Lower leg skin (tissue), 4 donors: ENCODE measurements at regions not wholly inside any gene's neighbourhood (a gene's known extent, or its start where the extent isn't known, plus 50 kb on each side); places are given as distances from the start of the nearest gene placed in this dataset.
A peak's percentile ranks its signal among the peaks of the same experiment; 100 is the strongest.

ENCODE experiments used
- DNase-seq, 2 donors: peaks; one replicate each; pipeline ENCODE4 v3.0.0-alpha.2; 2019; ENCODE audit warnings: low spot score in 2 of 2
- H3K4me3 ChIP-seq: fragments of 200-600 bp; sonication (generic); 2 replicates; pipeline ENCODE4 v1.5.1; 2017; ENCODE audit warnings: mild to moderate bottlenecking, low read depth; ENCODE audit not compliant: poor library complexity, severe bottlenecking
- POLR2A ChIP-seq, 2 donors: fragments of 450-650 bp; IDR thresholded peaks; one replicate each; pipeline ENCODE4 v1.6.1; 2016 to 2017; ENCODE audit warnings: antibody characterized with exemption in 2 of 2, mild to moderate bottlenecking in 1 of 2, moderate library complexity in 1 of 2
- WGBS, 2 donors: methylation state at CpG; one replicate each; pipeline ENCODE4 v1.1.5; 2018; 5-methylcytosine and 5-hydroxymethylcytosine counted together
- intact Hi-C: fragments of 100-400 bp; cut with DNase I; formaldehyde crosslinking; loops from one replicate; pipeline ENCODE4 v1.15.0; 2023; ENCODE audit warnings: low total_unique reads
- TF ChIP-seq, protein P1 (sequence below), 3 donors: fragments of 450-650 bp; IDR thresholded peaks; one replicate each; pipeline ENCODE4 v1.5.1; 2016; ENCODE audit warnings: antibody characterized with exemption in 3 of 3, mild to moderate bottlenecking in 3 of 3, moderate library complexity in 2 of 3

DNA sequence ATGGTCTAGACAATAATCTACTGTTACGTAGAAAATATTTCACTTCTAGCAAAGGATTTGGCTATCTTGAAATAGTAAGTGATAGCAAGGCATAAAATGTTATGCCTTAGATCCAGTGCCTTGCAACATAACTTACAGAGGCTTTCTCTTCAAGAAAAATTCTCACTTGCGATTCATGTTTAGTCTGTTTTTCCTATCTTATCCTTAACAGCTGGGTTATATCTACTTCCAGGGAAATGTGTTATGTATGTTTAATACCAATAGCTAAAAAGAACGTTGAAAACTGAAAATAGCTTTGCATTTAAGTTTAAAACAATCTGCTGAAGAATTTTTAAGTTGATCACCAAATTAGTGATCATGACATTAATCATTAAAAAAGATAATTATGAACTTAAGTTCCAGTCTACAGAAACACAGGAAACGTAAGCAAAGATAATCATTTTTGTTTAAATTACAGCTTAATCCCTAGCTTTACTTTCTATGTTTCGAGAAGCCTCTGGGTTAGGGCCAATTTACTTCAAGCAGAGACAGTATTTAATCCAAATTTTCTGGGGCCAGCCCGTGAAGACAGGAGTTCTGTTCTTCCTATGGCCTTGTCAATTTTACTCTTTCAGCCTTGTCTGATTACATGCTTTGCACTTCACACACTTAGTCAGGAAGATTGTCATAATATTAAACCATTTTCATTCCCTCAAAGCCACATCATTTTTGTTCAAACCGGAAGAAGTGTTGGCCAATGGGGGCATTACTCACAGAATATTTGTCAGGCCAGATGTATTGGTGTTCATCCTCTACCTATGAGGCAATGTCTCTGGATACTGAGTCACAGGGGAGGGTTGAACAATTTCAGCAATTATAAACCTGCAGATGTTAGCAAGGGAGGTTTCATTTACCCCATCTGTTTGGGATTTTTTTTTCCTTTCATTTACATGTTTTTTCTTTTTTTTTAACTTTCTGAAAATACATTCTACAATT lies 1132.9 kb upstream of the ZEB2 start:
- TF ChIP-seq, protein P1, sequence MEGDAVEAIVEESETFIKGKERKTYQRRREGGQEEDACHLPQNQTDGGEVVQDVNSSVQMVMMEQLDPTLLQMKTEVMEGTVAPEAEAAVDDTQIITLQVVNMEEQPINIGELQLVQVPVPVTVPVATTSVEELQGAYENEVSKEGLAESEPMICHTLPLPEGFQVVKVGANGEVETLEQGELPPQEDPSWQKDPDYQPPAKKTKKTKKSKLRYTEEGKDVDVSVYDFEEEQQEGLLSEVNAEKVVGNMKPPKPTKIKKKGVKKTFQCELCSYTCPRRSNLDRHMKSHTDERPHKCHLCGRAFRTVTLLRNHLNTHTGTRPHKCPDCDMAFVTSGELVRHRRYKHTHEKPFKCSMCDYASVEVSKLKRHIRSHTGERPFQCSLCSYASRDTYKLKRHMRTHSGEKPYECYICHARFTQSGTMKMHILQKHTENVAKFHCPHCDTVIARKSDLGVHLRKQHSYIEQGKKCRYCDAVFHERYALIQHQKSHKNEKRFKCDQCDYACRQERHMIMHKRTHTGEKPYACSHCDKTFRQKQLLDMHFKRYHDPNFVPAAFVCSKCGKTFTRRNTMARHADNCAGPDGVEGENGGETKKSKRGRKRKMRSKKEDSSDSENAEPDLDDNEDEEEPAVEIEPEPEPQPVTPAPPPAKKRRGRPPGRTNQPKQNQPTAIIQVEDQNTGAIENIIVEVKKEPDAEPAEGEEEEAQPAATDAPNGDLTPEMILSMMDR (IDR thresholded peaks at IDR 0.05), result no peak
- TF ChIP-seq POLR2A (IDR thresholded peaks at IDR 0.05), result no peak
- H3K4me3 ChIP-seq, result no peak overlapping the region
- 80 to 83% methylated on average over 7 of the region's 7 CpGs for WGBS, 2 donors
- peak in 1 of 2 donors; percentile 14 for DNase-seq
- intact Hi-C loops, result no loop called here

DNA sequence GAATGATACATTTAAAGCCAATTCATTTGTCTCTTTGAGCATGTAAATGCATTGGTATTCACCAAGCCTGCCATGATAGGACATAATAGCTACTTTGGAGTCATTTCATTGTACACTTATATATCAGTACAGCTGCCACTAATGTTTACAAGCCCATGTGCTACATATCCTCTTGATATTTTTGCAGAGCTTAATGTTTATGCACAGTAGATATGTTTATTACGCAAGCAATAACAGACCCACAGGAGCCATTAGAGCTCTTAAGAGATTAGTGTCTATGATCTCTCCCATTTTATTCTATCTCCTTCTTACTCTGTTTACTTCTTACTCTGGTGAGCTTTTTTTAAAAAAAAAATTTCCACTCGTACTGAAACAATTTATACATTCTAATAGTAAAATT lies 1132.1 kb upstream of the ZEB2 start:
- no peak for DNase-seq
- 89 to 92% methylated on average over 2 of the region's 2 CpGs for WGBS, 2 donors
- intact Hi-C loops, result no loop called here
- no peak overlapping the region for H3K4me3 ChIP-seq
- TF ChIP-seq POLR2A (IDR thresholded peaks at IDR 0.05), result no peak
- TF ChIP-seq, protein P1 (IDR thresholded peaks at IDR 0.05), result no peak

DNA sequence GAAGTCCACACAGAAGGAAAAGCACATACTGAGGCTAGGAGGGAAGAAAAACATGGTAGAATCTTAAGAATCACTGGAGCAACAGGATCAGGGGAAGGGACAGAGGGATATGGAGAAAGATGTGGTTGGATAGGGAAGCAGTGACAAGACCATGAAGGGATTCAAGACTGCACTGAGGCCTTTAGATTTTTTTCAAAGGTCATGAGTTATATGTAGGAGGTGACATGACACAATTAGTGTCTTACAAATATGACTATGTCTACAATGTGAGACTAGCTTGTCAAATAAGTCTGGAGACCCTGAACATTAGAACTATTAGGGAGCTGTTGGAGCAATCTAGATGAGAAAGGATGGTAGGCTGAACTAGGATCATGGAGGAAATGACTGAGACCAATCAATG lies 1130.3 kb upstream of the ZEB2 start:
- TF ChIP-seq, protein P1 (IDR thresholded peaks at IDR 0.05), result no peak
- no peak for TF ChIP-seq POLR2A (IDR thresholded peaks at IDR 0.05)
- intact Hi-C loops, result no loop called here
- no peak for DNase-seq
- H3K4me3 ChIP-seq, result no peak overlapping the region

DNA sequence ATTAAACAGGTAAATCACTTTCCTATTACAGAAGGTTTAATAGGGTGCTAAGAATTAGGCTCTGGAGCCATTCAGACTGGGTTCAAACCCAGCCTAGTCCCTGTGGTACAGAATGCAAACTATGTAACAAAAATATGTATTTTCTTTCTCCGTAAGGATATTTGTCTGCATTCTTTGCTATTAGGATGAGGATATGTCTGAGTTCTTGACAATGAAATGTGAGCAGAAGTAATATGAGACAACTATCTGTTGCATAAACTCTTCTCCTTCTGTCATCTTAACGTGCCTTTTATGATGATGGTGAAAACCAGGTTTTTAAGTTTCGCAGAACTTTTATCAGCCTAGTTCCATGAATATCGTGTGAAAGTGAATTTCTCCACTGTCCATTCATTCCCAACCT lies 1129.1 kb upstream of the ZEB2 start:
- DNase-seq, result no peak
- H3K4me3 ChIP-seq, result no peak overlapping the region
- intact Hi-C loops, result no loop called here
- TF ChIP-seq POLR2A (IDR thresholded peaks at IDR 0.05), result no peak
- TF ChIP-seq, protein P1 (IDR thresholded peaks at IDR 0.05), result no peak
- 83 to 84% methylated on average over 4 of the region's 4 CpGs for WGBS, 2 donors

DNA sequence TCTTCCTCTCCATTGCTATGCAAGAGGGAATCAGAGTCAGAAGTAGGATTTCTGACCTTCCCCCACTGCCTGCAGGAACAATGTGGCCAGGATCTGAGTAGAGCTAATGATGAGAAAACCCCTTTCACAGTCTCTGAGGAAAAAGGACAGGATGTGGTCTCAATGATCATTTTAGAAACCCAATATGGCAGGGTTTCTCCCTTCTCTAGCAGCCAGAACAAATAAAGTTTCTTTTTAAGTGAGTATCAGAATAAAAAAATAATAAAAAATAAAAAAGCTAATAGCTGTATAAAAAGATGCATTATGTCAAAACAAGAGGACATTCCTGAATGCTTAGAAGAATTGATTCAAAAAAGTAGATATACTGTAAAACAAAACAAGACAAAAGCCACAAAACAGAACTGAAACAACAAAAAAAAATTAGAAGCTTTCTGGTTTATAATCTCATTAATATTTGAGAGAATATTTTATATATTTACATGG lies 1124.9 kb upstream of the ZEB2 start:
- no peak overlapping the region for H3K4me3 ChIP-seq
- DNase-seq, result no peak
- no peak for TF ChIP-seq POLR2A (IDR thresholded peaks at IDR 0.05)
- TF ChIP-seq, protein P1 (IDR thresholded peaks at IDR 0.05), result no peak
- intact Hi-C loops, result no loop called here
